OCI-LY1 (cell line): ENCODE measurements at regions not wholly inside any gene's neighbourhood (a gene's known extent, or its start where the extent isn't known, plus 50 kb on each side); places are given as distances from the start of the nearest gene placed in this dataset.

Source experiments
- H2AFZ ChIP-seq: fragments of 200-600 bp; sonication (generic), shearing (Covaris generic); 2 replicates; pipeline ENCODE4 v1.6.0; 2014; ENCODE audit warnings: antibody characterized with exemption, mild to moderate bottlenecking, low read length
- H3F3A ChIP-seq: fragments of 200-600 bp; sonication (generic), shearing (Covaris generic); 2 replicates; pipeline ENCODE4 v1.6.0; 2014; ENCODE audit warnings: mild to moderate bottlenecking, antibody characterized with exemption, low read length, moderate library complexity; ENCODE audit not compliant: insufficient read depth
- H3K27ac ChIP-seq: fragments of 200-600 bp; sonication (generic); 2 replicates; pipeline ENCODE4 v1.5.1; 2014; ENCODE audit warnings: low read length, mixed run types, mild to moderate bottlenecking, low read depth; ENCODE audit not compliant: poor library complexity, severe bottlenecking
- H3K27me3 ChIP-seq: fragments of 200-600 bp; sonication (generic); 2 replicates; pipeline ENCODE4 v1.6.0; 2014; ENCODE audit warnings: antibody characterized with exemption, mild to moderate bottlenecking, low read length, moderate library complexity; ENCODE audit not compliant: insufficient read depth
- H3K36me3 ChIP-seq: fragments of 200-600 bp; sonication (generic); 2 replicates; pipeline ENCODE4 v1.6.1; 2014; ENCODE audit warnings: mild to moderate bottlenecking, antibody characterized with exemption, low read length, moderate library complexity, mixed read lengths; ENCODE audit not compliant: insufficient read depth
- H3K4me1 ChIP-seq: fragments of 200-600 bp; sonication (generic); 2 replicates; pipeline ENCODE4 v1.5.1; 2014; ENCODE audit warnings: mild to moderate bottlenecking, low read length, moderate library complexity; ENCODE audit not compliant: insufficient read depth, severe bottlenecking
- H3K4me2 ChIP-seq: fragments of 200-600 bp; sonication (generic), shearing (Covaris generic); 2 replicates; pipeline ENCODE4 v1.6.1; 2014; ENCODE audit warnings: low read length
- H3K4me3 ChIP-seq: fragments of 200-600 bp; sonication (generic); 2 replicates; pipeline ENCODE4 v1.5.1; 2014; ENCODE audit warnings: low read length, low read depth, mild to moderate bottlenecking, mixed read lengths; ENCODE audit not compliant: poor library complexity, severe bottlenecking
- H3K79me2 ChIP-seq: fragments of 200-600 bp; shearing (Covaris generic); 2 replicates; pipeline ENCODE4 v1.6.1; 2016; ENCODE audit warnings: mixed run types, low read length, mixed read lengths; ENCODE audit not compliant: insufficient read depth
- H3K9ac ChIP-seq: fragments of 200-600 bp; sonication (generic), shearing (Covaris generic); 2 replicates; pipeline ENCODE4 v1.6.1; 2014; ENCODE audit warnings: mild to moderate bottlenecking, low read length, mixed read lengths
- H3K9me2 ChIP-seq: fragments of 200-600 bp; sonication (generic), shearing (Covaris generic); 2 replicates; pipeline ENCODE4 v1.6.1; 2014; ENCODE audit warnings: low read depth, mild to moderate bottlenecking, low read length, mixed read lengths
- H3K9me3 ChIP-seq: fragments of 200-600 bp; shearing (Covaris generic); 2 replicates; pipeline ENCODE4 v1.6.1; 2014; ENCODE audit warnings: low read length, mixed read lengths
- H4K20me1 ChIP-seq: fragments of 200-600 bp; sonication (generic), shearing (Covaris generic); 2 replicates; pipeline ENCODE4 v1.6.0; 2016; ENCODE audit warnings: mild to moderate bottlenecking, low read length; ENCODE audit not compliant: insufficient read depth
- EZH2 ChIP-seq: fragments of 200-600 bp; sonication (generic), shearing (Covaris generic); IDR thresholded peaks from 2 replicates; pipeline ENCODE4 v1.8.0; 2017; ENCODE audit warnings: borderline replicate concordance, mixed run types, mild to moderate bottlenecking, antibody characterized with exemption, low read length, moderate library complexity, mixed read lengths
- TF ChIP-seq, protein P1 (sequence below): fragments of 200-600 bp; sonication (generic), shearing (Covaris generic); IDR thresholded peaks from 2 replicates; pipeline ENCODE4 v1.5.1; 2017; ENCODE audit warnings: mild to moderate bottlenecking, antibody characterized with exemption, low read length, moderate library complexity, mixed read lengths

DNA sequence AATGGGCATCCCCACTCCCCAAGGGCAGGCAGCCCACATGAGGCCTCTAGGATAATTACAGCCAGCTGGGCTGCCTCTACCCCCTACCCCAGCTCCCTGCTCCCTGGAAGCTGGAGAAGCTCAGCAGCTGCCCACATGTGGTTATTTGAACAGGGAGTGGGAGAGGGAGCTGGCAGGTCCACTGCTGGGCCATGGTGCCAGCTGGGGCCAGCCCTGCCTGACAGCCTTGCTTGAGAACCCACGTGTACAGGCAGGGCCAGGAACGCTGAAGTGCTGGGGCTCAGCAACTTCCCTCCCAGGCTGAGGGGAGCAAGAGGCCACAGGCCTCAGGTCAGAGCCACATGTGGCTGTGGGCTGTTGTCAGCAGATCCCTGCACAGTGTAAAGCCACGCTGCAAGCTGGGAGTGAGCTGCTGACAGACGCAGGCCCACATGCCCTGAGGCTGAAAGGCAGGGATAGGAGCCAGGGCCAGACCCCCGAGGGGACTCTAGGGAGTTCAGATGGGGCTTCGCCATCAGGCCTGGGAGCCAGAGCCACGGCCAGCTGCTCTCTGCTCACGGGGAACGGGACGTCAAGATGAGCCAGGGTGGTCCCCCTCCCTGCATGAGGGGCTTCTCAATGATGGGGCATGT is 129.0 kb downstream of the SYF2 start:
- no peaks in the 10 kb centered on the region for H3K9me3 ChIP-seq
- no peaks in the 10 kb centered on the region for H3K36me3 ChIP-seq
- peaks cover 10% of the 10 kb centered on the region; the same call in 1 of the 2 replicates for H3K27me3 ChIP-seq
- no peaks in the 10 kb centered on the region for H3K4me1 ChIP-seq
- no peaks in the 10 kb centered on the region for H4K20me1 ChIP-seq
- TF ChIP-seq, protein P1, sequence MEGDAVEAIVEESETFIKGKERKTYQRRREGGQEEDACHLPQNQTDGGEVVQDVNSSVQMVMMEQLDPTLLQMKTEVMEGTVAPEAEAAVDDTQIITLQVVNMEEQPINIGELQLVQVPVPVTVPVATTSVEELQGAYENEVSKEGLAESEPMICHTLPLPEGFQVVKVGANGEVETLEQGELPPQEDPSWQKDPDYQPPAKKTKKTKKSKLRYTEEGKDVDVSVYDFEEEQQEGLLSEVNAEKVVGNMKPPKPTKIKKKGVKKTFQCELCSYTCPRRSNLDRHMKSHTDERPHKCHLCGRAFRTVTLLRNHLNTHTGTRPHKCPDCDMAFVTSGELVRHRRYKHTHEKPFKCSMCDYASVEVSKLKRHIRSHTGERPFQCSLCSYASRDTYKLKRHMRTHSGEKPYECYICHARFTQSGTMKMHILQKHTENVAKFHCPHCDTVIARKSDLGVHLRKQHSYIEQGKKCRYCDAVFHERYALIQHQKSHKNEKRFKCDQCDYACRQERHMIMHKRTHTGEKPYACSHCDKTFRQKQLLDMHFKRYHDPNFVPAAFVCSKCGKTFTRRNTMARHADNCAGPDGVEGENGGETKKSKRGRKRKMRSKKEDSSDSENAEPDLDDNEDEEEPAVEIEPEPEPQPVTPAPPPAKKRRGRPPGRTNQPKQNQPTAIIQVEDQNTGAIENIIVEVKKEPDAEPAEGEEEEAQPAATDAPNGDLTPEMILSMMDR: no peak
- no peak for TF ChIP-seq EZH2
- H3K4me3 ChIP-seq: no peak overlapping the region
- H3K27ac ChIP-seq: no peak overlapping the region
- H3F3A ChIP-seq: no peaks in the 10 kb centered on the region
- no peaks in the 10 kb centered on the region for H3K79me2 ChIP-seq
- H2AFZ ChIP-seq: no peak overlapping the region
- H3K9ac ChIP-seq: no peak overlapping the region
- H3K9me2 ChIP-seq: no peaks in the 10 kb centered on the region
- H3K4me2 ChIP-seq: no peak overlapping the region

DNA sequence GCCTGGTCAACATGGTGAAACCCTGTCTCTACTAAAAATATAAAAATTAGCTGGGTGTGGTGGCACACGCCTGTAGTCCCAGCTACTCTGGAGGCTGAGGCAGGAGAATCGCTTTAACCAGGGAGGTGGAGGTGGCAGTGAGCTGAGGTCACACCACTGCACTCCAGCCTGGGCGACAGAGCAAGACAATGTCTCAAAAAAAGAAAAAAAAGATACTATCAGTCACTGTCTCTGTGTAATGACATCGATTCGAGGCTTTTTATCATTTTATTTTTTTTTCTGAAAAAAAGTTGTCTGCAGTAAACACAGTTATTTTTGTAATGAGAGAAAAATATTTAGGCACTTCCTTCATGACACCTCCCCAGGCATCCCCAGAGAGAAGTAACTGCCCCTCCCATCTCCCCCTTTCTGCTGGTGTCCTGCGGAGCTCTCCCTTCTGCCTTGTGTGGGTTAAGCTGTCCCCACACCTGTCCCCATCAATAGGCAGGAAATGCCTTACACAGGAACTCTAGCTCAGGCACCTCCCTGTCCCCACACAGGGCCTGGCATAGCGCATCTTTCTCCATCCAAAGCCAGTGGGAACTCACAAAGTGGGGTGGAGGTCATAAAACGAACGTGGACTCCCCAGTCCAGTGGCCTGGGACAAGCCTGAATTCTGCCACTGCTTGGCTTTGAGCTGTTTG is 132.0 kb downstream of the SYF2 start:
- no peaks in the 10 kb centered on the region for H3K4me1 ChIP-seq
- H3K27me3 ChIP-seq: peaks cover 6% of the 10 kb centered on the region; the same call in 1 of the 2 replicates
- H2AFZ ChIP-seq: no peak overlapping the region
- H3K27ac ChIP-seq: no peak overlapping the region
- H3K79me2 ChIP-seq: no peaks in the 10 kb centered on the region
- no peaks in the 10 kb centered on the region for H3F3A ChIP-seq
- TF ChIP-seq EZH2: no peak
- TF ChIP-seq, protein P1: no peak
- H3K9ac ChIP-seq: no peak overlapping the region
- no peaks in the 10 kb centered on the region for H3K9me3 ChIP-seq
- no peaks in the 10 kb centered on the region for H4K20me1 ChIP-seq
- no peaks in the 10 kb centered on the region for H3K36me3 ChIP-seq
- H3K4me2 ChIP-seq: no peak overlapping the region
- H3K4me3 ChIP-seq: no peak overlapping the region
- H3K9me2 ChIP-seq: no peaks in the 10 kb centered on the region

GRCh38 chr1:25099343-25099951 is 132.9 kb downstream of the SYF2 start:
- no peak overlapping the region for H3K27ac ChIP-seq
- no peak overlapping the region for H3K4me2 ChIP-seq

More at GRCh38 chr1:25099343-25099951, 132.9 kb downstream of the SYF2 start:
- Histone ChIP-seq H3K9me2 (no peaks in the 10 kb centered on the region), H2AFZ (no peak overlapping the region), H3K79me2 (no peaks in the 10 kb centered on the region), H3K36me3 (no peaks in the 10 kb centered on the region), H3K4me3 (no peak overlapping the region), H3F3A (no peaks in the 10 kb centered on the region), H3K27me3 (peaks cover 6% of the 10 kb centered on the region; the same call in 1 of the 2 replicates), H3K9ac (no peak overlapping the region), H4K20me1 (no peaks in the 10 kb centered on the region), H3K9me3 (no peaks in the 10 kb centered on the region), H3K4me1 (no peaks in the 10 kb centered on the region)
- TF ChIP-seq, protein P1: no peak
- TF ChIP-seq EZH2: no peak
